SHP77 (cell line): ENCODE measurements at regions not wholly inside any gene's neighbourhood (a gene's known extent, or its start where the extent isn't known, plus 50 kb on each side); places are given as distances from the start of the nearest gene placed in this dataset.

ENCODE experiments used
- DNase-seq, 2 experiments: peaks; one replicate each; lab custom pipeline; 2025; lab: John Stamatoyannopoulos, UW

DNA sequence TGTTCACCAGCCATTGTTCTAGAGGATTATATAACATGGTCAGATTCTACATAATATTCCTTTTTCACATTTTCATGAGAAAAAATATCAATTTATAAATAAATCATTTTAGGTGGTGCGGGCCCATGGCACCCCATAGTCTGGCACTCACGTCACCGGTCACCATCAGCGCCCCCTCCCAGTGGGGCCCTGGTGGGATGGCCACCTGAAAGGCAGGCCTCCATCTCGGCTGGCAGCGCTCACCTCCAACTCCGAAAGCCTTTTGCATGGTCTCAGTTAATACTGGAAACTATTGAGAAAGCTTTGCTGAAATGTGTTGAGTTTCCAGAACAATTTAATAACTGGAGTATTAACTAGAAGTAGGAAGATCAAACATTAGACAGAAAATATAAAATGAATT is 141.4 kb upstream of the SALL3 start:
- no peak for DNase-seq

DNA sequence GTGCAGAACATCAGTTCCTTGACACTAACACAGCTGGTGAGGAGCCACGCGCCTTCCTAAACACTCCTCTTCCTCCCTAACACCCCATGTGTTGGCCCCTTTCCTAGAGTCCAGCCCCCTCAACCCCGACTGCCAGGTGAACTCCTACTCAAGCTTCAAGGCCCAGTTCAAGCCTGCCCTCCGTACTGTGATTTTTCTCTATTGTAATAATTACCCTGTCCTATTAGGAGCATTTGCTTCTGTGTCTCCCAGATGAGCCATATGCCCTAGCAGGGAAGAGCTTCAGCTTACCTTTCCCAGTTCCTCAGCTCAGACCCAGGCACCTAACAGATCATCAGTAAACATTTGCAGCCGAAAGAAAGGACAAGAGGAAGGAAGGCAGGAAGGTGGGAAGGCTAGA is 130.6 kb upstream of the SALL3 start:
- no peak for DNase-seq

GRCh38 chr18:78849458-78849857 is 130.2 kb upstream of the SALL3 start:
- no peak for DNase-seq

DNA sequence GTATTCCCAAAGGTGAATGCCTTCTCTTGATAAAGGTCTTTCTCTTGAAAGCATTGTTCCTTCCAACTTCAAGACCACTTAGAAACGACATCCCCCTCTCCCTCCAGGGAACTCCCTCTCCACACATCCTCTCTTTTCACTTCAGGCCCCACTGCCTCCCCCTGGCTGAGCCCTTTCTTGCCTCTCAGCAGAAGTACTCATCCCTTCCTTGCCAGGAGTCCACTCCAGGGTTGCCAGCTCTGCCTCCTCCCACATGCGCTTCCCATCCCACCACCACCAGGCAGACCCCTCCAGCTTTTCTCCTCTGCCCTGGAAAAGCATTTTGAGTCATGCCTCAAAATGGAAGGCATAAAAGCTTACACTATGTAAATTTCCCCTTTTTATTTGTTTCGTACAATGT is 126.3 kb upstream of the SALL3 start:
- DNase-seq, result no peak

- DNase-seq, result no peak
Observed at GRCh38 chr18:78855188-78855587, 124.4 kb upstream of the SALL3 start.

GRCh38 chr18:78856569-78857313 is 122.9 kb upstream of the SALL3 start:
- no peak for DNase-seq

DNA sequence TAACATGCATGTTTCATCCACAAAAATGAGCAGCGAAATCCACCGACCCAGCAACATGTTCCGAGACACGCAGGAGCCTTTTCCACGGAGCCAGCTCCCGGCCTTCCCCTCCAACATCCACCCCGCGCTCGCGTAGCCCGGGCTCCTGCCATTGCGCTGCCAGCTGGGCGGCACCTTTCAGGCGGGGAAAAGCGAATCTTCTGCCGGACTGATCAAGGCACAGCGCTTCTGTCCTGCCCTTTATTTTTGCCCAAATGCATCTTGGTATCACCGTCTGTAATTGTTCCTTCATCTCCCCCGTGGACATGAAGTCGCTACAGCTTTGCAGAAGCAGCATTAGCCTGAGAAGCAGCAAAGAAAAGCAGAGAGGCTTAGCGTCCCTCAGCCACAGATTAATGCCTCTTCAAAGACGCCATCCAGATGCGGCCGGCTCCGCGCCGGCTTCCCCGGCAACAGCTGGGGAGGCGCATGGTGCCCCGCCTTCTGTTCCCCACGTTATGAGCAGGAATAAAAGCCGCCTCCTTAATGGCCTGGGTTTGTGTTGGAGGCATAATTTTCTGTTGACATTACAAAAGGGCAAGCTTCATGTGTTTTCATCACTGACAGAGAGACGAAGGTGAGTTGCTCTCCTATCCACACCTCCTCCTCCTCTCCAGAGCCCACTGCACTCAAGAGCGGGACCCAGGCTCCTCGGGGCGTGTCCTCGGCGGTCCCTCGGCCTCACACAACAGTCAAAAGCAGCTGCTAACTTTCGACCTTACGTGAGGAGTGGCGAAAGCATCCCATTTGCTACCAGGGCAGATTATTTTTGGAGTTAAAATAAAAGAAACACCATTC is 122.1 kb upstream of the SALL3 start:
- no peak for DNase-seq

GRCh38 chr18:78859686-78860085 is 119.9 kb upstream of the SALL3 start:
- no peak for DNase-seq

GRCh38 chr18:78860117-78860516 is 119.5 kb upstream of the SALL3 start:
- DNase-seq, result no peak

GRCh38 chr18:78861116-78861515 is 118.5 kb upstream of the SALL3 start:
- no peak for DNase-seq

DNA sequence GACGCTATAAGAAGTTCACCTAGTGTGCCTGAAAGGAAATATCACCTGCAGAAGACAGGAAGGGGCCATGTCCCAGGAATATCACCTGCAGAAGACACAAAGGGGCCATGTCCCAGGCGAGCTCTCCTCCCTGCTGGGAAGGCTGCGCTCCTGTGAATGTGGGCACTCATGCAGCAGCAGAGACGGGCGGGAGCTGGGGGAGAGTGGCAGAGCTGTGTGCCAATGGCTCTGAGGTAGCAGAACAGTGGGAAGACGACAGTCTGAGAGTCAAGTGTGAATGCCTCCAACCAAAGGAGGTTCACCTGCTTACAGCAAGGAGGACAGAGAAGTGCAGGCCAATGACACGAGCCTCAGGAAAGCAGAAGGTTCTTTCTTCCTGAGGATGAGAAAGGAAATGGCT is 117.9 kb upstream of the SALL3 start:
- DNase-seq, result no peak

- DNase-seq, result no peak
Observed at GRCh38 chr18:78862395-78862794, 117.2 kb upstream of the SALL3 start.

- DNase-seq, result no peak
Observed at GRCh38 chr18:78865056-78865598, 114.5 kb upstream of the SALL3 start.

GRCh38 chr18:78865771-78866310 is 113.8 kb upstream of the SALL3 start:
- DNase-seq, result no peak

DNA sequence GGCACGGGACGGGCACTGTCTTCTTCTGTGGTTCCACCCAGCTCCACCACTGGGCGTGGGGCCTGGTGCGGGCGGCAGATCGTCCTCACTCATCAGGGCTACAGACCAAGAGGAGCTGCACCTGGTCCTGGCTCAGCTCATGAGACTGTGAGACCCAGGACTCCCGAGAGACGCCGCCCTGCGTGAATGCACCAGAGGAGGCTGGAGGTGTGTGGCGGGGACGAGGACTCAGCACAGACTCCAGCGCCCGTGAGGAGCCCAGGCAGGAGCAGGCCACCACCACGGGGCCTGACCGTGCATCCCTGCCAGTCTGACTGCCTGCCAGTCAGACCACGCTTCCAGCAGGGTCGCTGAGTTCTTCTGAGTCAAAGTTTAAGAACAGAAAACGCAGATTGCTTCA is 112.5 kb upstream of the SALL3 start:
- DNase-seq, result no peak

DNA sequence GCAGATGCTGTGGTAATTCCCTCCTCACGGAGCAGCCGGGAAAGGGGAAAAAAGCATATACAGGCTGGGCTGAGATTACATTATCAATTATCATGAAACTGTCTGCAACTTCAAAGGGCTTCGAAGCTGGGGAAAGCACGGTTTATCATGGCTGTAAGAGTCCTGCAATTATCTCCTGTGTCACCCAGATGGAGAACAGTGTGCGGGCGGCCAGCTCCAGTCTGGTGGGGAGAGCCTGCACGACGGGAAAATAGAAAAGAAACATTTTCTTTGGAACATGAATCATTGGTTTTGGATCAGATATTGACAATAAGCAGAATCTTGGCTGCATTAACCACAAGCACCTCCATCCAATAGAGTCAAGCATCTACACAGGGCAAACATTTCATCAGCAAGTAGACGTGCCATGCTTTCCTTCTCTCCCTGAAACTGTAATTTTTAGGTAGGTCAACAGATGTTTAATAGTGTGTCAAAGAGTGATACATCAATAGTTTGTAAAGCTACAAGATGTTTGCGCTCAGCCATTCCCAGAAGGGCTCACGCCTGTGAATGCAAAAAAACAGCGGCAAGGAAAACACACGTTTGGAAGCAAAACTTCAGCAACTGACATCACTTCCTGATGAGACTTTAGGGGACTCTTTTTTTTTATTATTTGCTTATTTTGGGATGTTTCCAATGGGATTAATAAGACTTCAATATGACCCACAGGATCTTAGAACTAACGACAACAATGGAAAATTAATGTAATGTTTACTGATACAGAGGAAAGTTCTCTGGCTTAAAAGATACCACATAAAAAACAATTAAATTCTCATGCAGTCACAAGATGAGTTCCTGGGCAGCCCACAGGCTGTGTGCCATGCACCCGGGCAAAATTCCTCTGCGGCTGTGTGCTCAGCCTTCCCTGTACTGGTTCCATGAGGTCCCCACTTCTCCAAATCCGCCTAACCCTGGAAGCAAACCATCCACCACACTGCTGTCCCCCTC is 111.0 kb upstream of the SALL3 start:
- DNase-seq, result no peak

- no peak for DNase-seq
Observed at GRCh38 chr18:78871618-78872017, 108.0 kb upstream of the SALL3 start.

DNA sequence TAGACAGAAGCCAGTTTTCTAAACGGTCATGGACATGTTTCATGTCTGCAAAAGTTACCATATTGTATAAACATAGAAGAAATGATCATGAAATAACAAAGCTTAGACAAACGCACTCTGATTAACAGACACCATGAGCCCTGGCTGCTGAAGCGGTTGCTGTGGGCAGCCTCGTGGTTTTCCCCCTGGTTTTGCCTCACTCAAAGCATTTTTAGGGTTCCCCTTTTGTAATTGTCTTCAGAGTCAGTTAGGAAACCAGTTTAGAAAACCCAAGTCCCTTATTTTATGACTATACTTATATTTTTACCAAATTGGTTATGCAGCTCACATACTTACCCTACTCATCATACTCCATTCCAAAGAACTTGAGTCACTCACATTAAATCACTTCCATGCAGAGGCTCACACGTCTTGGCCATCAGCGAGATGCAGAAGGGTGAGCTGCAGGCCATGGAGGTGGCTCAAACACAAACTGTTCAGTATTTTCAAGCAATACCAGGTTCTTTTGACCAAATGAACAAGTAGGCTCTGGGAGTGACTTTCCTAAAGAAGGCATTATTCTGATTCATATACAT is 105.6 kb upstream of the SALL3 start:
- no peak for DNase-seq

DNA sequence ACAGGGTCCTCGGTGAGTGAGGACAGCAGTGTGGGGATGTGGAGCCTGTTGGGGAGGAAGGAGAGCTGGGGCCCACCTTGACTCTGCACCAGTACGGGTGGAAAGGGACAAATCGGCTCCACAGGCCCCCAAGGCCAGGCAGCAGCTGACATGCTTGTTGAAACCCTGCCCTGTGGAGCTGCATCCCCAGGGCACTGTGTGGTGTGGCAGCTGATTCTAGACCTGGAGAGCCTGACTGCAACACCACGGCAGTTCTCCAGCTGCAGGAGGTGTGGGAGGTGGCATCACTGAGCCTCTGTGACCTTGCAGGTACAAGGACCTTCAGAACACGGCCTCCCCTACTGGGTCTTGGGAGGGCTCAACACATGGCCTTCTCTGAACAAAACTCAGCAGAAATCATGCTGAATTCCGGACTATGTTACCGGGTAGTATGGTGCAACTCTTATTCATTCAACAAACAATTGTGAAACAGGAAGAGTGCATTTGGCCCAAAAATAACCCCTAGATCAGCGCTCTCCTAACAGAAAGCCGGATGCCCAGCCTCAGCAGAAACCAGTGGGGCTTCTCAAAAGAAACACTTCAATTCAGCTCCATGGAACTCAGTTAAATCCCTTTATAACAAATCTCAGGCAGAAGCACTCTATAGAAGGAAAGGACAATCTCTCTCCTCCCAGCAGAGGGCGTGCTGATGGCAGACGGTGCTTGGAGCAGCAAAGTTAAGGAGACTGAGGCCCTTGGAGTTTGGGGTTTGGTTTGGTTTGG is 104.4 kb upstream of the SALL3 start:
- DNase-seq, result peak in 1 of 2 experiments; percentile 44
